A673 (cell line): ENCODE measurements at regions not wholly inside any gene's neighbourhood (a gene's known extent, or its start where the extent isn't known, plus 50 kb on each side); places are given as distances from the start of the nearest gene placed in this dataset.

Experiments used
- CTCF ChIP-seq: fragments of 300-800, 200-600 bp; sonication (generic); conservative IDR thresholded peaks from 2 replicates; pipeline ENCODE4 v1.5.1; 2017; ENCODE audit warnings: low read depth, mild to moderate bottlenecking, antibody characterized with exemption, low read length, moderate library complexity, mixed read lengths
- EZH2 ChIP-seq: fragments of 200-600 bp; sonication (generic); IDR thresholded peaks from 2 replicates; pipeline ENCODE4 v1.6.1; 2017; ENCODE audit warnings: borderline replicate concordance, low read depth, mild to moderate bottlenecking, mixed read lengths, antibody characterized with exemption, low read length; ENCODE audit not compliant: poor library complexity, severe bottlenecking

- no peak for TF ChIP-seq CTCF
- TF ChIP-seq EZH2: no peak
These were observed 151.3 kb downstream of the PTPN11 start for GRCh38 chr12:112570096-112570495.
